Activated CD8-positive, alpha-beta memory T cell treated with anti-CD3 and anti-CD28 coated beads, Interleukin-2, amount 10 ng/mL, durations not matched to agents 7 days and 5 days (primary cell): ENCODE measurements at regions not wholly inside any gene's neighbourhood (a gene's known extent, or its start where the extent isn't known, plus 50 kb on each side); places are given as distances from the start of the nearest gene placed in this dataset.
"Not testable (repeated sequence)": the region's sequence is repeated elsewhere in the genome, so short reads cannot be mapped to it uniquely, and the experiment has no call there.

ENCODE experiments used
- ATAC-seq: fragments of 150-1000 bp; cut with Tn5 transposase; one replicate; pipeline ENCODE4 v1.10.0; 2021; ENCODE audit warnings: moderate library complexity
- CTCF ChIA-PET: fragments of 350-600 bp; sonication (Branson Sonifier 250); formaldehyde crosslinking; loops from one replicate; lab custom pipeline; 2021; ENCODE audit warnings: antibody characterized with exemption; lab: Charles Lee
- DNase-seq: peaks from one replicate; pipeline ENCODE4 v3.0.0-alpha.2; 2020
- H3K27ac Mint-ChIP-seq: one replicate; pipeline ENCODE4 v1.8.0; 2021; ENCODE audit warnings: mild to moderate bottlenecking, mixed read lengths
- H3K27me3 Mint-ChIP-seq: one replicate; pipeline ENCODE4 v1.8.0; 2021; ENCODE audit warnings: mixed read lengths
- H3K36me3 Mint-ChIP-seq: one replicate; pipeline ENCODE4 v1.8.0; 2021; ENCODE audit warnings: mild to moderate bottlenecking, mixed read lengths
- H3K4me1 Mint-ChIP-seq: one replicate; pipeline ENCODE4 v1.8.0; 2021; ENCODE audit warnings: mixed read lengths
- H3K4me3 Mint-ChIP-seq: one replicate; pipeline ENCODE4 v1.8.0; 2021; ENCODE audit warnings: mild to moderate bottlenecking, moderate library complexity, mixed read lengths
- H3K9me3 Mint-ChIP-seq: one replicate; pipeline ENCODE4 v1.8.0; 2022; ENCODE audit warnings: low read depth, mixed read lengths

DNA sequence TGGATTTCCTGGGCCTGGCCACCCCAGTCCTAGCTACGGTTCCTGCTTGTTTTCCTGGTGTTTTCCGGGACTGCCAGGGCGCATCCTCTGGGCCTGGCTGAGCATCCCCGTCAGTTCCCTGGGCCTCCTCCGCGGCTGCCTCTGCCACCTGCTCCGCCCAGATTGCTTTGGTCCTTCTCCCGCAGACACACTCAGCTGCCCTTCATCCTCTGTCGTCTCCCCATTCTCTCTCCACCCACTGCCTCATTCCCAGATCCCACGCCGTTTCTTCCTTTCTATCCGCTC is 153.2 kb upstream of the NBPF19 start:
- CTCF ChIA-PET, H3K36me3 Mint-ChIP-seq, H3K4me3 Mint-ChIP-seq, DNase-seq, H3K27ac Mint-ChIP-seq, H3K4me1 Mint-ChIP-seq, H3K27me3 Mint-ChIP-seq, H3K9me3 Mint-ChIP-seq, ATAC-seq: not testable (repeated sequence)

DNA sequence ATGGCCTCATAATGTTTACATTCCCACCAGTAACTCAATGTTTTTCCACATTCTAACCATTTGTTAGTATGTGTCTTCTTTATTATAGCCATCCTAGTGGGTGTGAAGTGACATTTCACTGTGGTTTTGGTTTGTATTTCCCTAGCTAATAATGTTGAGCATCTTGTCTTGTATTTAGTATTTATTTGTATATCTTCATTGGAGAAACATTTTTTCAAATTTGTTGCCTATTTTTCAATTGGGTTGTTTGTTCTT is 144.8 kb upstream of the NBPF19 start:
- CTCF ChIA-PET, H3K4me1 Mint-ChIP-seq, H3K27me3 Mint-ChIP-seq, H3K36me3 Mint-ChIP-seq, ATAC-seq, H3K27ac Mint-ChIP-seq, DNase-seq, H3K9me3 Mint-ChIP-seq, H3K4me3 Mint-ChIP-seq: not testable (repeated sequence)

DNA sequence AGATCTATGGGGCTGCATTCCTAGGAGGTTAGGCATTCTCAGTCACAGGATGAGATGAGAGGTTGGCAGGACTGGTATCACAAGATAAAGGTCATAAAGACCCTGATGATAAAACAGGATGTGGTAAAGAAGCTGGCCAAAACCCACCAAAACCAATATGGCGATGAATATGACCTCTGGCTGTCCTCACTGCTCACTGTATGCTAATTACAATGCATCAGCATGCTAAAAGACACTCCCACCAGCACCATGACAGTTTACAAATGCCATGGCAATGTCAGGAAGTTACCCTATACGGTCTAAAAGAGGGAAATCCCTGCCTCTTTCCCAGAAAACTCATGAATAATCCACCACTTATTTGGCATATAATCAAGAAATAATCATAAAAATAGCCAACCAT is 138.8 kb upstream of the NBPF19 start:
- H3K36me3 Mint-ChIP-seq, ATAC-seq, H3K27ac Mint-ChIP-seq, CTCF ChIA-PET, H3K9me3 Mint-ChIP-seq, H3K4me1 Mint-ChIP-seq, DNase-seq, H3K27me3 Mint-ChIP-seq, H3K4me3 Mint-ChIP-seq: not testable (repeated sequence)

DNA sequence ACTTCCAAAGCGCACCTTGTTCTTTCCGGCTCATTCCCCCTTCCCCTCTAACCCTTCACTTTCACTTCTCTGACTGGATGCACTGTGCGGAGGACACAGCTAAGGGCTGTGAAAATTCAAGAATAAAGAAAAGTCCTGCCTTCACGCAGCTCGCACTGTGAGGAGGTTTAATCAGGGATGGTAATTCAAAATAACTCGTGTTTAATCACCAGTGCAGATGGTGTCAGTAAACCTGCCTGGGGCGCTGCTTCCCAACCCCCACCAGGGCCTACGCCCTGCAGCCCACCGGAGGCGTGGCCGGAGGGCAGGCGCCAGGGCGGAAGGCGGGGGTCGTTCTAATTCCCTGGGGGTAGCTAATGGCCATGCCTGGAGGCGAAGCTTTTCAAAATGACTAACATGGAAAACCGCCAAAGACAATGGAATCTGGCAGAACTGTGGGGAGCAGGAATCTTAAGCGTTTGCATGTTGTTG is 136.6 kb upstream of the NBPF19 start:
- H3K27ac Mint-ChIP-seq, DNase-seq, H3K4me3 Mint-ChIP-seq, H3K9me3 Mint-ChIP-seq, H3K27me3 Mint-ChIP-seq, CTCF ChIA-PET, H3K36me3 Mint-ChIP-seq, ATAC-seq, H3K4me1 Mint-ChIP-seq: not testable (repeated sequence)

DNA sequence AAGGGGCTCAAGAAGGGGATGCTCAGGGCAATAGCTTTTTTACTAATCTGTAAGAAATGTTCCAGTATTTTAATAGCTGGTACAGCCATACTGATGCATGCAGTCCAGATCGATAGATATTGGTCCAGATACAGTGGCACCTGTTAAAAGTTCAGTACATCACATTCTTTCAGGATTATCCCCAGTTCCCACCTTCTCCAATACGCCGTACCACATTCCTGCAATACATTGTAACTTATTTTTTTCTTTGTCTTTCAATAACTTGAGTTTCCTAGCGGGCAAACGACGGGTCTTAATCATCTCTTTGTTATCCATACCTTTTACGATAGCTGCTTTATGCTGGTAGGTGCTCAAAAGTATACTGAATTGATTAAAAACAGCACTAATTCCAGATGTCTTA is 136.1 kb upstream of the NBPF19 start:
- H3K4me1 Mint-ChIP-seq, H3K9me3 Mint-ChIP-seq, H3K27me3 Mint-ChIP-seq, H3K27ac Mint-ChIP-seq, H3K36me3 Mint-ChIP-seq, H3K4me3 Mint-ChIP-seq, ATAC-seq, CTCF ChIA-PET, DNase-seq: not testable (repeated sequence)

DNA sequence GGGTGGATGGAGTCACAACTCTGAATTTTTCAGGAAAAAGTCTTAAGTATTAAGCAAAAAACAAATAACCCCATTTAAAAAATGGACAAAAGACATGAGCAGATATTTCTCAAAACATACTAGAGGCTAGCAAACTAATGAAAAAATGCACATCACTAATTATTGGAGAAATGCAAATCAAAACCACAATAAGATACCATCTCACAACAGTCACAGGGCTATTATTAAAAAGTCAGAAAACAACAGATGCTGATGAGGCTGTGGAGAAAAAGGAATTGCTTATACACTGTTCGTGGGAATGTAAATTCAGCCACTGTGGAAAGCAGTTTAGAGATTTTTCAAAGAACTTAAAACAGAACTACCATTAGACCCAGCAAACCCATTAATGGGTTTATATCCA is 125.4 kb upstream of the NBPF19 start:
- H3K4me1 Mint-ChIP-seq, H3K9me3 Mint-ChIP-seq, H3K36me3 Mint-ChIP-seq, H3K4me3 Mint-ChIP-seq, DNase-seq, ATAC-seq, H3K27ac Mint-ChIP-seq, CTCF ChIA-PET, H3K27me3 Mint-ChIP-seq: not testable (repeated sequence)

DNA sequence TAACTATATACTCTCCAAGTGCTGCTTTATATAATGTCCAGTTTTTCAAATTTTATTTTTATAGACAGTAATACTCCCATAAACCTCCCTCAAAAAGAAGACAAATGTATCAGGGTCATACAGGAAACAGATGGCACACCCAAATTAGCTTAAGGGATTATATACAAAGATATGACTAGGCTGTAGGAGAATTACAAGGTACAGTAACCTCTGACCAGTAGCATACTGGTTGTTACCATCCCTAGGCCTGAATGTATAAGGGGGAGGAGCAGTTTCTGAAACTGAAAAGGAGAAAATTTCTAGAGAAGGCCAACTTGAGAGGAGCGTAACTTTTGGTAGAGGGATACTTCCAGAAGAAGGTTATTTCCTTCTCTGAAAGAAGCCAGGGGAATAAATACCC is 122.6 kb upstream of the NBPF19 start:
- H3K27me3 Mint-ChIP-seq, CTCF ChIA-PET, H3K27ac Mint-ChIP-seq, ATAC-seq, H3K4me3 Mint-ChIP-seq, H3K4me1 Mint-ChIP-seq, H3K9me3 Mint-ChIP-seq, H3K36me3 Mint-ChIP-seq, DNase-seq: not testable (repeated sequence)

DNA sequence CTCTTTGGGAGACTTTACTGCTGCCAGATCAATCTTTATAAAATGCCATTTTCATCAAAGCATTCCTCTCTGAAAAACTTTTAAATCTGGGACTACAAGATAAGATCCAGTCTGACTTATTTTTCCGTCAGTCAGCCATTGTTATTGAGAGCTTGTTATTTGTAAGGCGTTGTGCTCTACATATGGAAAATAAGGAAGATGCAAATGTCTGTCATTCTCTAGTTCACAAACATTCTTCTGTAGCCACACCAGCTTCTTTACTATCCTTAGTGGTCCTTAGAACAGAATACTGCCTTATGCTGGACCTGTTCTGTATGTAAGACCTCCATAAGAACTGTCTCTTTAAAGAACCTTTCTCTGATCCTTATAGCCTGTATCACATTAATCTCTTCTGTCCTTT is 120.3 kb upstream of the NBPF19 start:
- ATAC-seq, H3K27me3 Mint-ChIP-seq, CTCF ChIA-PET, H3K36me3 Mint-ChIP-seq, H3K27ac Mint-ChIP-seq, H3K4me1 Mint-ChIP-seq, H3K4me3 Mint-ChIP-seq, H3K9me3 Mint-ChIP-seq, DNase-seq: not testable (repeated sequence)

DNA sequence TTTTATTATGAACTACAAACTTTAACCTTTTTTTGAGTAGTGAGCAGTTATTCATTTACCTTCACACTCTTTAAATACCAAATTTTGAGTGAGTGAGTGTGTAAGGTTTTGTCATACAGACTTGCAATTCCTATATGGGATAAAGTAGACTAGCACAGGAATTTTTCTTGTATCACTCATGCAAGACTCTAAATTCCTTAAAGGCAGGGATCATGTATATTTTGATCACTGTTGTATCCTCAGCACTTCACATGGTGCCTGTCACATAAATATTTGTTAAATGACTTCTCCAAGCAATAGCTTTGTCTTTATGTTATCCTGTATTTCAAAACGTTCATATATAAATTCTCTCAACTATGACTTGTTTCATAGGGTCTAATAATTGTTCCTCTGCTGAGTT is 119.1 kb upstream of the NBPF19 start:
- H3K36me3 Mint-ChIP-seq, CTCF ChIA-PET, H3K4me1 Mint-ChIP-seq, ATAC-seq, DNase-seq, H3K9me3 Mint-ChIP-seq, H3K27me3 Mint-ChIP-seq, H3K27ac Mint-ChIP-seq, H3K4me3 Mint-ChIP-seq: not testable (repeated sequence)

DNA sequence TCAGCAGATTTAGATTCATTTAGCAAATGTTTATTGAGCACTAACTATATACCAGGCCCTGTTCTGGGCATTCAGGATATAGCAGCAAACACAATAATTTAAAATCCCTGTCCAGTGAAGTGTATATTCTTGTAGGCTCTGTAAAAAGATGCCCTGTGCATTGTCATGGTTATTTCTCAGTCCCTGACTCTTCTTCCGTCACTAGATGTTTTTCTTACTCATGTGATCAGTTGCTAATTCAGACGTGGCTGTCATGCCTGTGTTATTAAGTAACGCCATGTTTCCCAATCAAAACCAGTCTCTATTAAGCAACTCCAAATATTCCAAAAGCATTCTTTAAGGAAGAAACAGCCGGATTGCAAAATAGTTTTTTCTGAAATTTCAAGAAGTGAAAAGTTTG is 118.7 kb upstream of the NBPF19 start:
- H3K9me3 Mint-ChIP-seq, H3K27me3 Mint-ChIP-seq, H3K36me3 Mint-ChIP-seq, H3K4me3 Mint-ChIP-seq, H3K27ac Mint-ChIP-seq, ATAC-seq, H3K4me1 Mint-ChIP-seq, CTCF ChIA-PET, DNase-seq: not testable (repeated sequence)

DNA sequence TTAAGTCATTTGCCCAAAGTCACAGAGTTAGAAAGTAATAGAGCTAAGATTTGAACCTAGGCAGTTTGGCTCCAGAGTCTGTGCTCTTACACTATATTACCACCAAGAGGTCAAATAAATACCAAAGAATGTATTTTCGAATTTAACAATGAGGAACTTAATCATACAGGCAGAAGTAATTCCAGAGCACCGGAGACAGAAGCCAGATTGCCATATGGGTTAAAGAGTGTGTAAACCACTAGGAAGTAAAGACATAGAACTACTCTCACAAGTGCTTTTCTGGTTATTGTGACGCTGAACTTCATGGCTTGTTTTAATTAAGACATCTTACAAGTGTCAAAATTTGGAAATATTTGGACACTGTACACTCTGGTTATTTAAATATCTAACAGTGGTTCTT is 114.5 kb upstream of the NBPF19 start:
- H3K27ac Mint-ChIP-seq, H3K4me1 Mint-ChIP-seq, H3K9me3 Mint-ChIP-seq, H3K27me3 Mint-ChIP-seq, H3K4me3 Mint-ChIP-seq, CTCF ChIA-PET, DNase-seq, H3K36me3 Mint-ChIP-seq, ATAC-seq: not testable (repeated sequence)

DNA sequence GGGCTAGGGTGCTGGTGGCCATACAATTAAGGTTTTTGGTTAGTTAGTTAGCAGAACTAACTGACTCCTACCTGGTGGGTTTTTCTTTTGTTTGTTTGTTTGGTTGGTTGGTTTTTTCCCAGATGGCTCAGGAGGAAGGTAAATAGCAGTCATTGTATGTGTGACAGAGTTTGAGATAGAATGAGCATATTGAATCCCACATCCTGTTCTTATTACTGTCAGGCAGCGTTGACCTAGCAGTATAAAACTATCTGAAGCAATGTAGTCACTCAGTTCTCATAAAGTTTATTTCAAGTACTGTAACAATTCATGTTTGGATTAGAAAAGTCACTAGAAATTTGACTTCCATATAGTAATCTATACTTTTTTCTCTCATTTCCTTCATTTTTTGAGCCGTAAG is 113.5 kb upstream of the NBPF19 start:
- H3K4me3 Mint-ChIP-seq, H3K27me3 Mint-ChIP-seq, H3K9me3 Mint-ChIP-seq, CTCF ChIA-PET, H3K4me1 Mint-ChIP-seq, H3K27ac Mint-ChIP-seq, DNase-seq, H3K36me3 Mint-ChIP-seq: not testable (repeated sequence)
- ATAC-seq: peak; percentile 49

DNA sequence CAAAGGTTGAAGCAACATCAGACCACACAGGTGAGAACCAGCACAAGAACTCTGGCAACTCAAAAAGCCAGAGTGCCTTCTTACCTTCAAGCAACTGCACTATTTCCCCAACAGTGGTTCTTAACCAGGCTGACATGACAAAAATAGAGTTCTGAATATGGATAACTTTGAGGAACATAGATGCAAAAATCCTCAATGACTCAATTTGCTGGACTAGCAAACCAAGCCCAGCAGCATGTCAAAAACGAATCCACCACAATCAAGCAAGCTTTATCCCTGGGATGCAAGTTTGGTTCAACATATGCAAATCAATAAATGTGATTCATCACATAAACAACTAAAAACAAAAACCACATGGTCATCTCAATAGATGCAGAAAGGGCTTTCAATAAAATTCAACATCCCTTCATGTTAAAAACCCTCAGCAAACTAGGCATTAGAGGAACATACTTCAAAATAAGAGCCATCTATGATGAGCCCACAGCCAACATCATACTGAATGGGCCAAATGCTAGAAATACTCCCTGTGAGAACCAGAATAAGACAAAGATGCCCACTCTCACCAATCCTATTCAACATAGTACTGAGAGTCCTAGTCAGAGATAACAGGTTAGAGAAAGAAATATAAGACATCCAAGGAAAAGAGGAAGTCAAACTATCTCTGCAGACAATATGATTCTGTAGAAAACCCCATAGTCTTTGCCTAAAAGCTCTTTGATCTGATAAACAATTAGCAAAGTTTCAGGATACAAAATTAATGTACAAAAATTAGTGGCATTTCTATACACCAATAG is 110.5 kb upstream of the NBPF19 start:
- H3K36me3 Mint-ChIP-seq, ATAC-seq, H3K27ac Mint-ChIP-seq, CTCF ChIA-PET, H3K9me3 Mint-ChIP-seq, H3K4me3 Mint-ChIP-seq, H3K4me1 Mint-ChIP-seq, H3K27me3 Mint-ChIP-seq, DNase-seq: not testable (repeated sequence)

DNA sequence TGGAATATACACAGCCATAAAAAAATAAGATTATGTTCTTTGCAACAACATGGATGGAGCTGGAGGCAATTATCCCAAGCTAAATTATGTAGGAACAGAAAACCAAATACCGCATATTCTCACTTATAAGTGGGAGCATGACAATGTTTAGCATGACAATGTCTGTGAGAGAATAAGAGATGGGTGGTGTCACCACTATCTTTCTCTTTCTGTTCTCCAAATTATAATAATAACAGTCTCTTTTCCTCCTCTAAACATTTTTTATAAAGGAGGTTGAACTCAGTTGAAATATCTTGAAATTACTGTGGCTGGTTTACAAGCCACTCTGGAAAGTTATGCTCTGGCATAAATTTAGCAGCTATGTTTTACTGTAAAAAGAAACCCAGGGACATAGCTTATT is 108.4 kb upstream of the NBPF19 start:
- H3K27me3 Mint-ChIP-seq, H3K9me3 Mint-ChIP-seq, H3K27ac Mint-ChIP-seq, H3K4me1 Mint-ChIP-seq, CTCF ChIA-PET, ATAC-seq, DNase-seq, H3K4me3 Mint-ChIP-seq, H3K36me3 Mint-ChIP-seq: not testable (repeated sequence)

DNA sequence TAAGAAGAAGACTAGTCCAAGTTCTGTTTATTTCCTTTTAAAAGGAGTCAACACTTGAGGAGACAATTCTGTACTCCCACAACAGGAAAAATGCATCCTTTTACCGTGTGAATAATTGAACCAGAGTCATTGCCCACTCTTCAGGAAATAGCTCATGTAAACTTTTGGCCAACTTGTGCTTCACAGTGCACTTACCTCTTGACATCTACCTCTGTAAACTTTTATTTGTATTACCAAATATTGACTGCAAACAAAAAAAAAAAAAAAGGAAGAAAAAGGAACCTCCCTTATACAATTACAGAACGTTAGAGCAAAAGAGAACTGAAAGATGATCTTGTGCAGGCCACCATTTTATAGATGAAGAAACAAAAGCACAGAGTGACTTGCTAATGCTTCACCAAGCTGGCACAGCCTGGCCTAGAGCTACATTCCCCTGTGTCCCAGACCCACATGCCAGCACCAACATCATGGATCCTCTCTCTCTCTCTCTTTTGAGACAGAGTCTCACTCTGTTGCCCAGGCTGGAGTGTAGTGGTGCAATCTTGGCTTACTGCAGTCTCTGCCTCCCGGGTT is 107.3 kb upstream of the NBPF19 start:
- H3K27ac Mint-ChIP-seq, CTCF ChIA-PET, H3K4me1 Mint-ChIP-seq, H3K9me3 Mint-ChIP-seq, H3K27me3 Mint-ChIP-seq, H3K36me3 Mint-ChIP-seq, H3K4me3 Mint-ChIP-seq, DNase-seq, ATAC-seq: not testable (repeated sequence)
